ENCODE measurements at regions not wholly inside any gene's neighbourhood (a gene's known extent, or its start where the extent isn't known, plus 50 kb on each side); places are given as distances from the start of the nearest gene placed in this dataset.

- no peak for TF ChIP-seq POLR2A (IDR thresholded peaks at IDR 0.05)
- no peak for TF ChIP-seq CTCF (IDR thresholded peaks at IDR 0.05)
Observed at GRCh38 chr5:161105525-161105924, 253.5 kb upstream of the ATP10B start.

Measured in adrenal gland (tissue), 5 donors.